ENCODE measurements at regions not wholly inside any gene's neighbourhood (a gene's known extent, or its start where the extent isn't known, plus 50 kb on each side); places are given as distances from the start of the nearest gene placed in this dataset.

GRCh38 chrX:138298268-138298667 is 413.2 kb downstream of the FGF13 start:
- H3K27ac ChIP-seq, result no peak overlapping the region
- H3K36me3 ChIP-seq (replicated peaks in 1 of 2; ENCODE audit: insufficient read depth in 1 of 2, low read depth in 2 of 2), result no peaks in the 10 kb centered on the region
- DNase-seq (no peak), ATAC-seq (no peak)
- H3K4me1 ChIP-seq, result no peaks in the 10 kb centered on the region
- TF ChIP-seq POLR2A (IDR thresholded peaks at IDR 0.05), result no peak
- no peak for TF ChIP-seq CTCF (IDR thresholded peaks at IDR 0.05)
- H3K9me3 ChIP-seq, result no peaks in the 10 kb centered on the region
- intact Hi-C loops (cut with DNase I), result no loop called here
- WGBS, 2 donors, result 44 to 52% methylated on average over 3 of the region's 3 CpGs
- H3K27me3 ChIP-seq, result no peaks in the 10 kb centered on the region
- H3K4me3 ChIP-seq, result no peak overlapping the region

- no peak for ATAC-seq
- H3K4me1 ChIP-seq, result no peaks in the 10 kb centered on the region
- H3K4me3 ChIP-seq, result no peak overlapping the region
- no peak for TF ChIP-seq POLR2A (IDR thresholded peaks at IDR 0.05)
- TF ChIP-seq CTCF (IDR thresholded peaks at IDR 0.05), result no peak
- no peak for DNase-seq
- H3K27me3 ChIP-seq, result no peaks in the 10 kb centered on the region
- intact Hi-C loops (cut with DNase I), result no loop called here
- H3K27ac ChIP-seq, result no peak overlapping the region
- no peaks in the 10 kb centered on the region for H3K9me3 ChIP-seq
- H3K36me3 ChIP-seq (replicated peaks in 1 of 2; ENCODE audit: insufficient read depth in 1 of 2, low read depth in 2 of 2), result no peaks in the 10 kb centered on the region
Measured at GRCh38 chrX:138345801-138346200, 365.7 kb downstream of the FGF13 start.

GRCh38 chrX:138349351-138349750 is 362.2 kb downstream of the FGF13 start:
- Histone ChIP-seq H3K27ac (no peak overlapping the region), H3K4me3 (no peak overlapping the region), H3K27me3 (no peaks in the 10 kb centered on the region), H3K4me1 (no peaks in the 10 kb centered on the region), H3K36me3 (replicated peaks in 1 of 2; ENCODE audit: insufficient read depth in 1 of 2, low read depth in 2 of 2) (no peaks in the 10 kb centered on the region), H3K9me3 (no peaks in the 10 kb centered on the region)
- intact Hi-C loops (cut with DNase I), result no loop called here
- TF ChIP-seq CTCF (IDR thresholded peaks at IDR 0.05) (no peak), POLR2A (IDR thresholded peaks at IDR 0.05) (no peak)
- DNase-seq (no peak), ATAC-seq (no peak)
- WGBS, 2 donors, result 39 to 40% methylated on average over 3 of the region's 3 CpGs

- ATAC-seq (no peak), DNase-seq (no peak)
- Histone ChIP-seq H3K36me3 (replicated peaks in 1 of 2; ENCODE audit: insufficient read depth in 1 of 2, low read depth in 2 of 2) (no peaks in the 10 kb centered on the region), H3K9me3 (no peaks in the 10 kb centered on the region), H3K27ac (no peak overlapping the region), H3K4me3 (no peak overlapping the region), H3K4me1 (no peaks in the 10 kb centered on the region), H3K27me3 (no peaks in the 10 kb centered on the region)
- intact Hi-C loops (cut with DNase I), result no loop called here
- no peak for TF ChIP-seq CTCF (IDR thresholded peaks at IDR 0.05)
- TF ChIP-seq POLR2A (IDR thresholded peaks at IDR 0.05), result no peak
- WGBS, 2 donors, result 76 to 92% methylated on average over 2 of the region's 2 CpGs
Measured at GRCh38 chrX:138378876-138379275, 332.6 kb downstream of the FGF13 start.

- DNase-seq, result no peak
- Histone ChIP-seq H3K27me3 (no peaks in the 10 kb centered on the region), H3K4me1 (no peaks in the 10 kb centered on the region), H3K4me3 (no peak overlapping the region), H3K36me3 (replicated peaks in 1 of 2; ENCODE audit: insufficient read depth in 1 of 2, low read depth in 2 of 2) (no peaks in the 10 kb centered on the region), H3K9me3 (no peaks in the 10 kb centered on the region), H3K27ac (no peak overlapping the region)
- TF ChIP-seq POLR2A (IDR thresholded peaks at IDR 0.05), result no peak
- TF ChIP-seq CTCF (IDR thresholded peaks at IDR 0.05), result no peak
- intact Hi-C loops (cut with DNase I), result no loop called here
- ATAC-seq, result no peak
- 50 to 73% methylated on average over 3 of the region's 3 CpGs for WGBS, 2 donors
Measured at GRCh38 chrX:138408101-138408500, 303.4 kb downstream of the FGF13 start.
